ENCODE measurements at regions not wholly inside any gene's neighbourhood (a gene's known extent, or its start where the extent isn't known, plus 50 kb on each side); places are given as distances from the start of the nearest gene placed in this dataset.

- TF ChIP-seq CTCF (IDR thresholded peaks at IDR 0.05; ENCODE audit: poor library complexity) (no peak), EZH2 (IDR thresholded peaks at IDR 0.05; ENCODE audit: borderline replicate concordance) (no peak), EZH2phosphoT487 (IDR thresholded peaks at IDR 0.05; ENCODE audit: low read depth, severe bottlenecking, unreplicated experiment) (no peak)
These were observed 589.8 kb upstream of the DPPA4 start for GRCh38 chr3:109927161-109927560.
